ENCODE measurements at regions not wholly inside any gene's neighbourhood (a gene's known extent, or its start where the extent isn't known, plus 50 kb on each side); places are given as distances from the start of the nearest gene placed in this dataset.

- WGBS (ENCODE audit: insufficient coverage), result no CpG with 5 or more reads among the region's 4 CpGs
- no peaks in the 10 kb centered on the region for H3K27me3 ChIP-seq (ENCODE audit: control insufficient read depth in 2 of 2, insufficient read depth in 2 of 2, low read length in 2 of 2)
- H3K9me3 ChIP-seq (replicated peaks in 1 of 2; ENCODE audit: control insufficient read depth in 1 of 2, insufficient read depth in 1 of 2, low read length in 2 of 2), result peaks cover 0 to 10% of the 10 kb centered on the region in 2 donors
- H3K4me1 Mint-ChIP-seq, result no peaks in the 10 kb centered on the region
- no peak overlapping the region for H3K4me2 ChIP-seq (replicated peaks; ENCODE audit: extremely low read depth, low read length, poor library complexity, severe bottlenecking)
- intact Hi-C loops (cut with micrococcal nuclease), result no loop called here
- TF ChIP-seq, protein P1, sequence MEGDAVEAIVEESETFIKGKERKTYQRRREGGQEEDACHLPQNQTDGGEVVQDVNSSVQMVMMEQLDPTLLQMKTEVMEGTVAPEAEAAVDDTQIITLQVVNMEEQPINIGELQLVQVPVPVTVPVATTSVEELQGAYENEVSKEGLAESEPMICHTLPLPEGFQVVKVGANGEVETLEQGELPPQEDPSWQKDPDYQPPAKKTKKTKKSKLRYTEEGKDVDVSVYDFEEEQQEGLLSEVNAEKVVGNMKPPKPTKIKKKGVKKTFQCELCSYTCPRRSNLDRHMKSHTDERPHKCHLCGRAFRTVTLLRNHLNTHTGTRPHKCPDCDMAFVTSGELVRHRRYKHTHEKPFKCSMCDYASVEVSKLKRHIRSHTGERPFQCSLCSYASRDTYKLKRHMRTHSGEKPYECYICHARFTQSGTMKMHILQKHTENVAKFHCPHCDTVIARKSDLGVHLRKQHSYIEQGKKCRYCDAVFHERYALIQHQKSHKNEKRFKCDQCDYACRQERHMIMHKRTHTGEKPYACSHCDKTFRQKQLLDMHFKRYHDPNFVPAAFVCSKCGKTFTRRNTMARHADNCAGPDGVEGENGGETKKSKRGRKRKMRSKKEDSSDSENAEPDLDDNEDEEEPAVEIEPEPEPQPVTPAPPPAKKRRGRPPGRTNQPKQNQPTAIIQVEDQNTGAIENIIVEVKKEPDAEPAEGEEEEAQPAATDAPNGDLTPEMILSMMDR (IDR thresholded peaks at IDR 0.05), result no peak
- no peaks in the 10 kb centered on the region for H3K36me3 ChIP-seq (replicated peaks in 1 of 2; ENCODE audit: control insufficient read depth in 1 of 2, insufficient read depth in 2 of 2, low read length in 2 of 2)
- no peak overlapping the region for H3K4me3 ChIP-seq (replicated peaks in 1 of 3; ENCODE audit: low read depth in 2 of 3, low read length in 3 of 3)
- no peak overlapping the region for H3K27ac Mint-ChIP-seq
- H3K27me3 Mint-ChIP-seq (ENCODE audit: low read depth in 3 of 3), result no peaks in the 10 kb centered on the region
- no peaks in the 10 kb centered on the region for H3K36me3 Mint-ChIP-seq
- no peaks in the 10 kb centered on the region for H3K4me1 ChIP-seq (ENCODE audit: control insufficient read depth in 1 of 2, insufficient read depth in 2 of 2, low read length in 2 of 2)
- H3K9ac ChIP-seq (ENCODE audit: insufficient read depth, low read length, poor library complexity, severe bottlenecking), result no peak overlapping the region
- H3K4me3 Mint-ChIP-seq, result no peak overlapping the region
- DNase-seq, result no peak
- no peak overlapping the region for H3K27ac ChIP-seq (ENCODE audit: low read depth in 1 of 2, low read length in 2 of 2)
- peaks cover 0 to 5% (median 0%) of the 10 kb centered on the region in 7 donors for H3K9me3 Mint-ChIP-seq
- no peaks in the 10 kb centered on the region for H4K20me1 ChIP-seq (ENCODE audit: insufficient read depth, low read length)
- no peaks in the 10 kb centered on the region for H3K79me2 ChIP-seq (ENCODE audit: insufficient read depth, low read length)
- H2AFZ ChIP-seq (ENCODE audit: insufficient read depth, low read depth, low read length, poor library complexity, severe bottlenecking), result no peak overlapping the region
Observed at GRCh38 chr14:41285186-41285748, 321.4 kb upstream of the LRFN5 start.

DNA sequence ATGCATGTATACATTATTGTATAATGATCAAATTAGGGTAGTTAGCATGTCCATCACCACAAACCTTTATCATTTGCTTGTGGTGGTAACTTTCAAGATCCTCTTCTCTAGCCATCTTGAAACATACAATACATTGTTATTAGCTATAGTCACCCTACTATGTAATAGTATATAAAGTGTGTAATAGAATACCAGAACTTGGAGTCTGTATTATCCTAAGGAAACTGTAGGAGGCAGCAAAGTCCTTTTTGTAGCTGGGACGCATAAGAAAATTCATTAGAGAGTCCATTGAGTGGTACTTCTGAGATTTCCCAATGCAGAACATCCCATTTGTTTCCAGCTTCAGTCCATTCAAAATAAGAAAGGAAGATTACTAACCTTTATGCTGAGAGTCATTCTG lies 325.9 kb upstream of the LRFN5 start:
- Histone ChIP-seq H3K27me3 (ENCODE audit: control insufficient read depth in 2 of 2, insufficient read depth in 2 of 2, low read length in 2 of 2) (no peaks in the 10 kb centered on the region), H3K4me1 (ENCODE audit: control insufficient read depth in 1 of 2, insufficient read depth in 2 of 2, low read length in 2 of 2) (no peaks in the 10 kb centered on the region), H3K36me3 (replicated peaks in 1 of 2; ENCODE audit: control insufficient read depth in 1 of 2, insufficient read depth in 2 of 2, low read length in 2 of 2) (no peaks in the 10 kb centered on the region), H3K4me2 (replicated peaks; ENCODE audit: extremely low read depth, low read length, poor library complexity, severe bottlenecking) (no peak overlapping the region), H3K9ac (ENCODE audit: insufficient read depth, low read length, poor library complexity, severe bottlenecking) (no peak overlapping the region), H3K4me3 (replicated peaks in 1 of 3; ENCODE audit: low read depth in 2 of 3, low read length in 3 of 3) (no peak overlapping the region), H2AFZ (ENCODE audit: insufficient read depth, low read depth, low read length, poor library complexity, severe bottlenecking) (no peak overlapping the region), H3K27ac (ENCODE audit: low read depth in 1 of 2, low read length in 2 of 2) (no peak overlapping the region), H3K79me2 (ENCODE audit: insufficient read depth, low read length) (no peaks in the 10 kb centered on the region), H3K9me3 (replicated peaks in 1 of 2; ENCODE audit: control insufficient read depth in 1 of 2, insufficient read depth in 1 of 2, low read length in 2 of 2) (no peaks in the 10 kb centered on the region), H4K20me1 (ENCODE audit: insufficient read depth, low read length) (no peaks in the 10 kb centered on the region)
- no CpG with 5 or more reads among the region's 1 CpG for WGBS (ENCODE audit: insufficient coverage)
- intact Hi-C loops (cut with micrococcal nuclease), result no loop called here
- H3K9me3 Mint-ChIP-seq, result peaks cover 0 to 2% (median 0%) of the 10 kb centered on the region in 7 donors
- H3K4me1 Mint-ChIP-seq, result no peaks in the 10 kb centered on the region
- H3K36me3 Mint-ChIP-seq, result no peaks in the 10 kb centered on the region
- no peaks in the 10 kb centered on the region for H3K27me3 Mint-ChIP-seq (ENCODE audit: low read depth in 3 of 3)
- DNase-seq, result no peak
- TF ChIP-seq, protein P1 (IDR thresholded peaks at IDR 0.05), result no peak
- no peak overlapping the region for H3K4me3 Mint-ChIP-seq
- H3K27ac Mint-ChIP-seq, result no peak overlapping the region
